K562 (cell line): ENCODE measurements at regions not wholly inside any gene's neighbourhood (a gene's known extent, or its start where the extent isn't known, plus 50 kb on each side); places are given as distances from the start of the nearest gene placed in this dataset.
A peak's percentile ranks its signal among the peaks of the same experiment; 100 is the strongest.

Experiments used
- ATAC-seq: fragments of 200-7000 bp; cut with Tn5 transposase; 3 replicates; pipeline ENCODE4 v1.9.1; 2020; ENCODE audit warnings: moderate library complexity
- BruUV-seq: library from RNA; stranded (reverse); fragments of 400-500 nt; replicated peaks from 2 replicates; lab custom pipeline; 2021; lab: Mats Ljungman, UMichigan
- CTCF ChIA-PET: fragments of 300-600 bp; formaldehyde crosslinking; extraction: SDS; loops from one replicate; lab custom pipeline; 2021; ENCODE audit warnings: low intra/inter-chr PET ratio; lab: Yijun Ruan, JAX
- POLR2A ChIA-PET: fragments of 300-600, 350-650 bp; sonication (Branson Sonifier 250); formaldehyde crosslinking; extraction: SDS; loops from one replicate; lab custom pipeline; 2021; ENCODE audit warnings: antibody characterized with exemption, inconsistent platforms; lab: Yijun Ruan, JAX
- DNase-seq, 4 experiments: peaks; one replicate each; pipeline versions ENCODE4 v3.0.0 to v3.0.0-alpha.2; 2011 to 2018; ENCODE audit warnings: low spot score in 3 of 4, mixed read lengths in 3 of 4; ENCODE audit errors: extremely low read depth in 1 of 4
- FAIRE-seq: peaks from 2 replicates; lab custom pipeline; 2011; peaks lifted over from hg19 to GRCh38; lab: Jason Lieb, UNC
- H2AFZ ChIP-seq: 2 replicates; pipeline ENCODE4 v1.6.0; 2011; ENCODE audit warnings: low read depth, low read length, control low read depth, inconsistent platforms
- H3K27ac ChIP-seq: fragments of 200-600 bp; 3 replicates; pipeline ENCODE4 v1.8.0; 2011; ENCODE audit warnings: low read depth, mild to moderate bottlenecking, control low read depth, inconsistent platforms, low read length, moderate library complexity, mixed read lengths; ENCODE audit errors: extremely low read depth
- H3K27me3 ChIP-seq, 2 experiments: fragments of 300-600 bp in 1 of 2; 2 replicates in 1 of 2; 3 replicates in 1 of 2; pipeline versions ENCODE4 v1.6.0 to v1.8.0; 2011; ENCODE audit warnings: inconsistent platforms in 2 of 2, low read length in 2 of 2, mild to moderate bottlenecking in 1 of 2, mixed read lengths in 1 of 2, moderate library complexity in 1 of 2; ENCODE audit not compliant: control insufficient read depth in 2 of 2, insufficient read depth in 2 of 2
- H3K36me3 ChIP-seq: fragments of 300-600 bp; 3 replicates; pipeline ENCODE4 v1.8.0; 2011; ENCODE audit warnings: mild to moderate bottlenecking, low read length, inconsistent platforms; ENCODE audit not compliant: control insufficient read depth, insufficient read depth
- H3K4me1 ChIP-seq, 2 experiments: fragments of 200-600 bp in 1 of 2; replicated peaks in 1 of 2; 2 replicates in 1 of 2; 3 replicates in 1 of 2; pipeline versions ENCODE4 v1.5.1 to v1.8.0; 2011; ENCODE audit warnings: inconsistent platforms in 2 of 2, low read length in 2 of 2, mild to moderate bottlenecking in 1 of 2, mixed read lengths in 1 of 2, moderate library complexity in 1 of 2; ENCODE audit not compliant: control insufficient read depth in 2 of 2, insufficient read depth in 2 of 2
- H3K4me2 ChIP-seq: 2 replicates; pipeline ENCODE4 v1.6.1; 2011; ENCODE audit warnings: low read length, control low read depth, inconsistent platforms, mixed read lengths; ENCODE audit not compliant: insufficient read depth
- H3K4me3 ChIP-seq: fragments of 200-600 bp; sonication (generic), shearing (Covaris generic); 2 replicates; pipeline ENCODE4 v1.5.1; 2016; ENCODE audit warnings: control low read depth, inconsistent platforms
- H3K79me2 ChIP-seq: fragments of 200-600 bp; 3 replicates; pipeline ENCODE4 v1.8.0; 2011; ENCODE audit warnings: low read length, inconsistent platforms; ENCODE audit not compliant: control insufficient read depth, insufficient read depth
- H3K9ac ChIP-seq, 2 experiments: 2 replicates each; pipeline versions ENCODE4 v1.6.0 to v1.6.1; 2011; ENCODE audit warnings: low read depth in 2 of 2, low read length in 2 of 2, control low read depth in 1 of 2, inconsistent platforms in 1 of 2, mild to moderate bottlenecking in 1 of 2, mixed read lengths in 1 of 2; ENCODE audit not compliant: insufficient read depth in 1 of 2
- H3K9me1 ChIP-seq: one replicate; pipeline ENCODE4 v1.6.0; 2011; ENCODE audit warnings: inconsistent platforms, mild to moderate bottlenecking, low read length, moderate library complexity; ENCODE audit not compliant: control insufficient read depth, insufficient read depth
- H3K9me3 ChIP-seq: replicated peaks from 2 replicates; pipeline ENCODE4 v1.5.1; 2011; ENCODE audit warnings: low read depth, low read length, inconsistent platforms; ENCODE audit not compliant: control insufficient read depth, insufficient read depth
- H4K20me1 ChIP-seq: replicated peaks from 2 replicates; pipeline ENCODE4 v1.6.1; 2011; ENCODE audit warnings: low read length, inconsistent platforms, mixed read lengths; ENCODE audit not compliant: control insufficient read depth, insufficient read depth
- NR4A1 ChIP-seq, 2 experiments: fragments of 250-450 bp in 1 of 2; fragments of 450-650 bp in 1 of 2; sonication (Bioruptor Pico) in 1 of 2; IDR thresholded peaks; 2 replicates each; pipeline versions ENCODE4 v1.4.0 to v1.6.1; 2016 to 2020; ENCODE audit warnings: mild to moderate bottlenecking in 2 of 2, missing compliant biosample characterization in 1 of 2, missing genetic modification characterization in 1 of 2, moderate library complexity in 1 of 2
- RBFOX2 ChIP-seq: fragments of 200-400 bp; formaldehyde crosslinking; IDR thresholded peaks from 2 replicates; pipeline ENCODE4 v1.6.1; 2017; ENCODE audit warnings: low read depth, mild to moderate bottlenecking, low read length, moderate library complexity
- RBM22 ChIP-seq: fragments of 200-400 bp; formaldehyde crosslinking; IDR thresholded peaks from 2 replicates; pipeline ENCODE4 v1.6.1; 2018; ENCODE audit warnings: low read length, low read depth; ENCODE audit not compliant: poor library complexity, severe bottlenecking
- WGBS: fragments of 100-300 bp; shearing (Covaris generic); methylation state at CpG from one replicate; pipeline ENCODE4 v1.1.6; 2016; ENCODE audit warnings: low coverage, mixed read lengths; ENCODE audit not compliant: insufficient coverage; ENCODE audit errors: missing lambda C conversion rate; 5-methylcytosine and 5-hydroxymethylcytosine counted together
- in situ Hi-C: fragments of 300-500 bp; cut with MboI; formaldehyde crosslinking; loops from 4 replicates; pipeline ENCODE4 v1.15.0; 2018; ENCODE audit warnings: inconsistent platforms, mixed read lengths
- intact Hi-C: fragments of 100-400 bp; cut with micrococcal nuclease; formaldehyde crosslinking; loops from 2 replicates; pipeline ENCODE4 v1.14.2; 2022
- TF ChIP-seq, protein P1 (sequence below): fragments of 200-800 bp; sonication (Bioruptor generic); IDR thresholded peaks from 2 replicates; pipeline ENCODE4 v1.6.1; 2017; ENCODE audit warnings: missing genetic modification characterization, missing compliant biosample characterization
- TF ChIP-seq, protein P2 (sequence below): fragments of 200-600 bp; sonication (generic); IDR thresholded peaks from one replicate; pipeline ENCODE4 v1.6.1; 2012; ENCODE audit warnings: mild to moderate bottlenecking, low read depth, low read length, inconsistent platforms
- TF ChIP-seq, protein P3 (sequence below): fragments of 450-650 bp; formaldehyde crosslinking; IDR thresholded peaks from 2 replicates; pipeline ENCODE4 v1.4.0; 2022; ENCODE audit warnings: missing genetic modification characterization

DNA sequence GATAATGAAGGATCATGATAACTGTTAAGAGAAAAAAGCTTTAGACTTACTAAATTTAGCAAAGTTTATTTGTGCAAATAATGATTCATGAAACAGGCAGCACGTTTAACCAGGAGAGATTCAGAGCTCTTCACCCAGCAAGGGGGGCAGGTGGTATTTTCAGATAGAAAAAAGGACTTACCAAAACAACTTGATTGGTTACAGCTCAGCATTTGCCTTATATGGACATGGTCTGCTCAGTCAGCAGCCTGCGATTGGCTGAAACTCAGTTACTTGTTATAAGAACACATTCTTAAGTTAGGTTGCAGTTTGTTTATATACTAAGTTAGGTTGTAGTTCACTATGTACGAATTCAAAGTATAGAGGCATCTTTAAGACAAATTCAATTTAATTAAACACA, 165.6 kb downstream of the DUSP10 start:
- in situ Hi-C loops (no loop called here), intact Hi-C loops (no loop called here)
- H3K27ac ChIP-seq, result no peak overlapping the region
- POLR2A ChIA-PET, result interaction anchor here (0.8 kb wide), 1 partner anchor 16 kb away, joined by 3 read pairs; no protein-coding TSS in a partner anchor
- H4K20me1 ChIP-seq, result no peaks in the 10 kb centered on the region
- no peak overlapping the region for H3K4me2 ChIP-seq
- no peak overlapping the region for H3K9ac ChIP-seq
- FAIRE-seq (no peak), DNase-seq (peak in 1 of 4 experiments; percentile 30), ATAC-seq (peak; percentile 63)
- no peaks in the 10 kb centered on the region for H3K9me3 ChIP-seq
- WGBS, result 8% methylated on average over 3 of the region's 3 CpGs
- no peaks in the 10 kb centered on the region; a peak in 1 of 5 replicates for H3K4me1 ChIP-seq
- no peaks in the 10 kb centered on the region for H3K79me2 ChIP-seq
- BruUV-seq, result no TSS peak
- H3K36me3 ChIP-seq, result no peaks in the 10 kb centered on the region
- no peak overlapping the region for H2AFZ ChIP-seq
- no peaks in the 10 kb centered on the region for H3K27me3 ChIP-seq
- no peak overlapping the region for H3K4me3 ChIP-seq
- CTCF ChIA-PET, result no interaction called here
- H3K9me1 ChIP-seq, result no peaks in the 10 kb centered on the region
- TF ChIP-seq NR4A1 (CRISPR knock-in tag; IDR thresholded peaks at IDR 0.05), result no peak
- no peak for TF ChIP-seq NR4A1 (tag; IDR thresholded peaks at IDR 0.05)
- TF ChIP-seq, protein P1, sequence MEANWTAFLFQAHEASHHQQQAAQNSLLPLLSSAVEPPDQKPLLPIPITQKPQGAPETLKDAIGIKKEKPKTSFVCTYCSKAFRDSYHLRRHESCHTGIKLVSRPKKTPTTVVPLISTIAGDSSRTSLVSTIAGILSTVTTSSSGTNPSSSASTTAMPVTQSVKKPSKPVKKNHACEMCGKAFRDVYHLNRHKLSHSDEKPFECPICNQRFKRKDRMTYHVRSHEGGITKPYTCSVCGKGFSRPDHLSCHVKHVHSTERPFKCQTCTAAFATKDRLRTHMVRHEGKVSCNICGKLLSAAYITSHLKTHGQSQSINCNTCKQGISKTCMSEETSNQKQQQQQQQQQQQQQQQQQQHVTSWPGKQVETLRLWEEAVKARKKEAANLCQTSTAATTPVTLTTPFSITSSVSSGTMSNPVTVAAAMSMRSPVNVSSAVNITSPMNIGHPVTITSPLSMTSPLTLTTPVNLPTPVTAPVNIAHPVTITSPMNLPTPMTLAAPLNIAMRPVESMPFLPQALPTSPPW (CRISPR knock-in tag), result peak; percentile 33; the same call in 1 of the 2 replicates
- TF ChIP-seq, protein P2, sequence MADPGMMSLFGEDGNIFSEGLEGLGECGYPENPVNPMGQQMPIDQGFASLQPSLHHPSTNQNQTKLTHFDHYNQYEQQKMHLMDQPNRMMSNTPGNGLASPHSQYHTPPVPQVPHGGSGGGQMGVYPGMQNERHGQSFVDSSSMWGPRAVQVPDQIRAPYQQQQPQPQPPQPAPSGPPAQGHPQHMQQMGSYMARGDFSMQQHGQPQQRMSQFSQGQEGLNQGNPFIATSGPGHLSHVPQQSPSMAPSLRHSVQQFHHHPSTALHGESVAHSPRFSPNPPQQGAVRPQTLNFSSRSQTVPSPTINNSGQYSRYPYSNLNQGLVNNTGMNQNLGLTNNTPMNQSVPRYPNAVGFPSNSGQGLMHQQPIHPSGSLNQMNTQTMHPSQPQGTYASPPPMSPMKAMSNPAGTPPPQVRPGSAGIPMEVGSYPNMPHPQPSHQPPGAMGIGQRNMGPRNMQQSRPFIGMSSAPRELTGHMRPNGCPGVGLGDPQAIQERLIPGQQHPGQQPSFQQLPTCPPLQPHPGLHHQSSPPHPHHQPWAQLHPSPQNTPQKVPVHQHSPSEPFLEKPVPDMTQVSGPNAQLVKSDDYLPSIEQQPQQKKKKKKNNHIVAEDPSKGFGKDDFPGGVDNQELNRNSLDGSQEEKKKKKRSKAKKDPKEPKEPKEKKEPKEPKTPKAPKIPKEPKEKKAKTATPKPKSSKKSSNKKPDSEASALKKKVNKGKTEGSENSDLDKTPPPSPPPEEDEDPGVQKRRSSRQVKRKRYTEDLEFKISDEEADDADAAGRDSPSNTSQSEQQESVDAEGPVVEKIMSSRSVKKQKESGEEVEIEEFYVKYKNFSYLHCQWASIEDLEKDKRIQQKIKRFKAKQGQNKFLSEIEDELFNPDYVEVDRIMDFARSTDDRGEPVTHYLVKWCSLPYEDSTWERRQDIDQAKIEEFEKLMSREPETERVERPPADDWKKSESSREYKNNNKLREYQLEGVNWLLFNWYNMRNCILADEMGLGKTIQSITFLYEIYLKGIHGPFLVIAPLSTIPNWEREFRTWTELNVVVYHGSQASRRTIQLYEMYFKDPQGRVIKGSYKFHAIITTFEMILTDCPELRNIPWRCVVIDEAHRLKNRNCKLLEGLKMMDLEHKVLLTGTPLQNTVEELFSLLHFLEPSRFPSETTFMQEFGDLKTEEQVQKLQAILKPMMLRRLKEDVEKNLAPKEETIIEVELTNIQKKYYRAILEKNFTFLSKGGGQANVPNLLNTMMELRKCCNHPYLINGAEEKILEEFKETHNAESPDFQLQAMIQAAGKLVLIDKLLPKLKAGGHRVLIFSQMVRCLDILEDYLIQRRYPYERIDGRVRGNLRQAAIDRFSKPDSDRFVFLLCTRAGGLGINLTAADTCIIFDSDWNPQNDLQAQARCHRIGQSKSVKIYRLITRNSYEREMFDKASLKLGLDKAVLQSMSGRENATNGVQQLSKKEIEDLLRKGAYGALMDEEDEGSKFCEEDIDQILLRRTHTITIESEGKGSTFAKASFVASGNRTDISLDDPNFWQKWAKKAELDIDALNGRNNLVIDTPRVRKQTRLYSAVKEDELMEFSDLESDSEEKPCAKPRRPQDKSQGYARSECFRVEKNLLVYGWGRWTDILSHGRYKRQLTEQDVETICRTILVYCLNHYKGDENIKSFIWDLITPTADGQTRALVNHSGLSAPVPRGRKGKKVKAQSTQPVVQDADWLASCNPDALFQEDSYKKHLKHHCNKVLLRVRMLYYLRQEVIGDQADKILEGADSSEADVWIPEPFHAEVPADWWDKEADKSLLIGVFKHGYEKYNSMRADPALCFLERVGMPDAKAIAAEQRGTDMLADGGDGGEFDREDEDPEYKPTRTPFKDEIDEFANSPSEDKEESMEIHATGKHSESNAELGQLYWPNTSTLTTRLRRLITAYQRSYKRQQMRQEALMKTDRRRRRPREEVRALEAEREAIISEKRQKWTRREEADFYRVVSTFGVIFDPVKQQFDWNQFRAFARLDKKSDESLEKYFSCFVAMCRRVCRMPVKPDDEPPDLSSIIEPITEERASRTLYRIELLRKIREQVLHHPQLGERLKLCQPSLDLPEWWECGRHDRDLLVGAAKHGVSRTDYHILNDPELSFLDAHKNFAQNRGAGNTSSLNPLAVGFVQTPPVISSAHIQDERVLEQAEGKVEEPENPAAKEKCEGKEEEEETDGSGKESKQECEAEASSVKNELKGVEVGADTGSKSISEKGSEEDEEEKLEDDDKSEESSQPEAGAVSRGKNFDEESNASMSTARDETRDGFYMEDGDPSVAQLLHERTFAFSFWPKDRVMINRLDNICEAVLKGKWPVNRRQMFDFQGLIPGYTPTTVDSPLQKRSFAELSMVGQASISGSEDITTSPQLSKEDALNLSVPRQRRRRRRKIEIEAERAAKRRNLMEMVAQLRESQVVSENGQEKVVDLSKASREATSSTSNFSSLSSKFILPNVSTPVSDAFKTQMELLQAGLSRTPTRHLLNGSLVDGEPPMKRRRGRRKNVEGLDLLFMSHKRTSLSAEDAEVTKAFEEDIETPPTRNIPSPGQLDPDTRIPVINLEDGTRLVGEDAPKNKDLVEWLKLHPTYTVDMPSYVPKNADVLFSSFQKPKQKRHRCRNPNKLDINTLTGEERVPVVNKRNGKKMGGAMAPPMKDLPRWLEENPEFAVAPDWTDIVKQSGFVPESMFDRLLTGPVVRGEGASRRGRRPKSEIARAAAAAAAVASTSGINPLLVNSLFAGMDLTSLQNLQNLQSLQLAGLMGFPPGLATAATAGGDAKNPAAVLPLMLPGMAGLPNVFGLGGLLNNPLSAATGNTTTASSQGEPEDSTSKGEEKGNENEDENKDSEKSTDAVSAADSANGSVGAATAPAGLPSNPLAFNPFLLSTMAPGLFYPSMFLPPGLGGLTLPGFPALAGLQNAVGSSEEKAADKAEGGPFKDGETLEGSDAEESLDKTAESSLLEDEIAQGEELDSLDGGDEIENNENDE, result no peak
- TF ChIP-seq, protein P3, sequence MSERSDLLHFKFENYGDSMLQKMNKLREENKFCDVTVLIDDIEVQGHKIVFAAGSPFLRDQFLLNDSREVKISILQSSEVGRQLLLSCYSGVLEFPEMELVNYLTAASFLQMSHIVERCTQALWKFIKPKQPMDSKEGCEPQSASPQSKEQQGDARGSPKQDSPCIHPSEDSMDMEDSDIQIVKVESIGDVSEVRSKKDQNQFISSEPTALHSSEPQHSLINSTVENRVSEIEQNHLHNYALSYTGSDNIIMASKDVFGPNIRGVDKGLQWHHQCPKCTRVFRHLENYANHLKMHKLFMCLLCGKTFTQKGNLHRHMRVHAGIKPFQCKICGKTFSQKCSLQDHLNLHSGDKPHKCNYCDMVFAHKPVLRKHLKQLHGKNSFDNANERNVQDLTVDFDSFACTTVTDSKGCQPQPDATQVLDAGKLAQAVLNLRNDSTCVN (CRISPR knock-in tag), result no peak
- no peak for TF ChIP-seq RBM22
- no peak for TF ChIP-seq RBFOX2
